KMS-11 (cell line): ENCODE measurements at regions not wholly inside any gene's neighbourhood (a gene's known extent, or its start where the extent isn't known, plus 50 kb on each side); places are given as distances from the start of the nearest gene placed in this dataset.

Experiments used
- H2AFZ ChIP-seq: fragments of 200-600 bp; sonication (generic); 2 replicates; pipeline ENCODE4 v1.6.1; 2016; ENCODE audit warnings: antibody characterized with exemption, mixed run types, low read depth
- H3K27ac ChIP-seq: fragments of 200-600 bp; sonication (generic); 2 replicates; pipeline ENCODE4 v1.6.1; 2016; ENCODE audit warnings: mild to moderate bottlenecking, mixed run types
- H3K27me3 ChIP-seq: fragments of 200-600 bp; sonication (generic); 2 replicates; pipeline ENCODE4 v1.6.1; 2017; ENCODE audit warnings: mild to moderate bottlenecking, low read depth, mixed run types, moderate library complexity; ENCODE audit not compliant: insufficient read depth
- H3K36me3 ChIP-seq: fragments of 200-600 bp; sonication (generic); 2 replicates; pipeline ENCODE4 v1.6.1; 2017; ENCODE audit warnings: mild to moderate bottlenecking, mixed run types; ENCODE audit not compliant: insufficient read depth
- H3K4me1 ChIP-seq: fragments of 200-600 bp; sonication (generic); 2 replicates; pipeline ENCODE4 v1.6.1; 2016; ENCODE audit warnings: mild to moderate bottlenecking, low read depth, mixed run types; ENCODE audit not compliant: poor library complexity, severe bottlenecking
- H3K4me2 ChIP-seq: fragments of 200-600 bp; sonication (generic); 2 replicates; pipeline ENCODE4 v1.7.0; 2016; ENCODE audit warnings: mild to moderate bottlenecking, mixed run types
- H3K4me3 ChIP-seq: fragments of 200-600 bp; sonication (generic); IDR thresholded peaks from 2 replicates; pipeline ENCODE4 v1.6.1; 2017; ENCODE audit warnings: low read depth, low read length, mixed read lengths; ENCODE audit not compliant: insufficient read depth
- H3K79me2 ChIP-seq: fragments of 200-600 bp; sonication (generic); 2 replicates; pipeline ENCODE4 v1.6.1; 2016; ENCODE audit warnings: low read depth, mixed run types; ENCODE audit not compliant: insufficient read depth
- H3K9ac ChIP-seq: fragments of 200-600 bp; sonication (generic); 2 replicates; pipeline ENCODE4 v1.6.1; 2016; ENCODE audit warnings: mild to moderate bottlenecking, mixed run types
- H4K20me1 ChIP-seq: fragments of 200-600 bp; sonication (generic); 2 replicates; pipeline ENCODE4 v1.6.1; 2016; ENCODE audit warnings: mild to moderate bottlenecking, mixed run types; ENCODE audit not compliant: insufficient read depth
- TF ChIP-seq, protein P1 (sequence below): fragments of 200-600 bp; sonication (generic); conservative IDR thresholded peaks from 2 replicates; pipeline ENCODE4 v1.6.1; 2017; ENCODE audit warnings: low read depth, mild to moderate bottlenecking, antibody characterized with exemption, low read length, moderate library complexity, mixed read lengths

DNA sequence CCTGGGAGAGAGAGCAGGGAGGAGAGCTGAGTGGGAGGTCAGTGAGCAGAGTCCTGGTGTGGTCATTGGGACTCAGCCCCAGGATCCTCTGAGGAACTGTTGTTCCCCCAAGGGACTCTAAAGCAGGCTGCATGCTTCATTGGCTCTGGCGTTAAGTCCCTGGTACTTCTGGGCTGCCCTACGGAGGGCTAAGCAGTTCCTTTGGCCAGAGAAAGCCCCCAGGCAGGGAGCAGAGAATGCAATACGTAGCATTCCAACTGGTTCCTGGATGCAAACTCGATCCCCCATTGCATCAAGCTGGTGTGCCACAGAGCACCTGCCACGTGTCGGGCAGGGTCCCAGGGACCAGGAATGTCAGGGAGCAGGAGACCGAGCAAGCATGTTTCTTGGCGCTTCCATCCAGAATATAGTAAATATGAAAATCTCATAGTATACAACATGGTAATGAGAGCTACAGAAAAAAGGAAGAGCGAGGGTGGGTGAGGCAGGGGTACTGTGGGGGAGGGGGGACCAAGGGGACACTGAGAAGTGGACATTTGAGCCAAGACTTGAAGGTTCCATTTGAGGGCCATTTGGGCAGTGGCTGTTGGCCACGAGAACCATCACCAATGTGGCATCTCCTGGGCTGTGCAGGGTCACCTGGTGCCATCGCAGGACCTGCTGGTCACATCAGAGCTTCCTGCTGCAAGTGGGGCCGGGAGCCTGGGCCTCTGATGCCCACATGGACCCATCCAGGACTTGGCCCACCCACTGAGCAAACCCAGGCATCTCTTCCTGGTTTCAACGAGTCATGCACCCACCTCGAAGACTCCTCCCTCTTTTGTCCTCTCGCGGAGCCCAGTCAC lies 160.4 kb downstream of the ASB1 start:
- H3K4me3 ChIP-seq: no peak overlapping the region
- H3K4me2 ChIP-seq: no peak overlapping the region

DNA sequence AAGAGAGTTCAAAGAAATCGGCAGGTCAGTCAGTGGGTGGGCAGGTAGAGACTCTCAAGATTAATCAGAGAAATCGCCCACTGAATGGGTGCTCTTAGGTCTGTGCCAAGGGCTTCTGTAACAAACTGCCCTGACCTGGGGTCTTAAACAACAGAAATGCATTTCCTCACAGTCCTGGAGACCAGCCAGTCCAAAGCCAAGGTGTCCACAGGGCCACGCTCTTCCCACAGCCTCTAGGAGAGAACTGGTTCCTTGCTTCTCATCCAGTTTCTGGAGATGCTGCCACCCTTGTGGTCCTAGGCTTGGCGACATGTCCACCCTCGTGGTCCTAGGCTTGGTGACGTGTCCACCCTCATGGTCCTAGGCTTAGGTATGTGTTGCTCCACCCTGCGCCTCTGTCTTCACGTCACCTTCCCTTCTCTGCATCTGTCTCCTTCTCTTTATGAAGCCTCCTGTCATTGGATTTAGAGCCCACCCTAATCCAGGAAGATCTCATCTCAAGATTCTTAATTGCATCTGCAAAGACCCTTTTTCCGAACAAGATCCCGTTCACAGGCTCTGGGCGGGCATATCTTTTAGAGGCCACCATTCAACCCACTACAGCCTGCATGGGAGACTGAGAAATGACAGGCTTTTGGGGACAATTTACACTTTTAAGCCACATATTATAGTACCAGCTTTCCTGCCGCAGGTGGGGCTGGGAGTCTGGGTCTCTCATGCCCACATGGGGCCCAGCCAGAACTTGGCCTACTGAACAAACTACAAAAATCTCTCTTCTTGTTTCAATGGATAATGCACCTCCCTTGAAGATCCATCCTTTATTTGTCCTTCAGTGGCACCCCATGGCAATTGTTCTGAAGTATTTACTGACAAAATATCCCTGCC lies 161.3 kb downstream of the ASB1 start:
- H3K4me2 ChIP-seq: no peak overlapping the region
- no peak overlapping the region for H3K4me3 ChIP-seq
- no peak overlapping the region for H3K9ac ChIP-seq
- TF ChIP-seq, protein P1, sequence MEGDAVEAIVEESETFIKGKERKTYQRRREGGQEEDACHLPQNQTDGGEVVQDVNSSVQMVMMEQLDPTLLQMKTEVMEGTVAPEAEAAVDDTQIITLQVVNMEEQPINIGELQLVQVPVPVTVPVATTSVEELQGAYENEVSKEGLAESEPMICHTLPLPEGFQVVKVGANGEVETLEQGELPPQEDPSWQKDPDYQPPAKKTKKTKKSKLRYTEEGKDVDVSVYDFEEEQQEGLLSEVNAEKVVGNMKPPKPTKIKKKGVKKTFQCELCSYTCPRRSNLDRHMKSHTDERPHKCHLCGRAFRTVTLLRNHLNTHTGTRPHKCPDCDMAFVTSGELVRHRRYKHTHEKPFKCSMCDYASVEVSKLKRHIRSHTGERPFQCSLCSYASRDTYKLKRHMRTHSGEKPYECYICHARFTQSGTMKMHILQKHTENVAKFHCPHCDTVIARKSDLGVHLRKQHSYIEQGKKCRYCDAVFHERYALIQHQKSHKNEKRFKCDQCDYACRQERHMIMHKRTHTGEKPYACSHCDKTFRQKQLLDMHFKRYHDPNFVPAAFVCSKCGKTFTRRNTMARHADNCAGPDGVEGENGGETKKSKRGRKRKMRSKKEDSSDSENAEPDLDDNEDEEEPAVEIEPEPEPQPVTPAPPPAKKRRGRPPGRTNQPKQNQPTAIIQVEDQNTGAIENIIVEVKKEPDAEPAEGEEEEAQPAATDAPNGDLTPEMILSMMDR: no peak
- H3K27ac ChIP-seq: no peak overlapping the region
- no peaks in the 10 kb centered on the region for H3K4me1 ChIP-seq
- H4K20me1 ChIP-seq: no peaks in the 10 kb centered on the region
- H3K79me2 ChIP-seq: no peaks in the 10 kb centered on the region
- H2AFZ ChIP-seq: no peak overlapping the region
- no peaks in the 10 kb centered on the region for H3K36me3 ChIP-seq
- H3K27me3 ChIP-seq: no peaks in the 10 kb centered on the region

More for the DNA sequence above, 160.4 kb downstream of the ASB1 start:
- H3K27ac ChIP-seq: no peak overlapping the region
- TF ChIP-seq, protein P1: no peak
- no peaks in the 10 kb centered on the region for H4K20me1 ChIP-seq
- H3K9ac ChIP-seq: no peak overlapping the region
- no peaks in the 10 kb centered on the region for H3K36me3 ChIP-seq
- no peaks in the 10 kb centered on the region for H3K27me3 ChIP-seq
- H3K4me1 ChIP-seq: no peaks in the 10 kb centered on the region
- H3K79me2 ChIP-seq: no peaks in the 10 kb centered on the region
- no peak overlapping the region for H2AFZ ChIP-seq

DNA sequence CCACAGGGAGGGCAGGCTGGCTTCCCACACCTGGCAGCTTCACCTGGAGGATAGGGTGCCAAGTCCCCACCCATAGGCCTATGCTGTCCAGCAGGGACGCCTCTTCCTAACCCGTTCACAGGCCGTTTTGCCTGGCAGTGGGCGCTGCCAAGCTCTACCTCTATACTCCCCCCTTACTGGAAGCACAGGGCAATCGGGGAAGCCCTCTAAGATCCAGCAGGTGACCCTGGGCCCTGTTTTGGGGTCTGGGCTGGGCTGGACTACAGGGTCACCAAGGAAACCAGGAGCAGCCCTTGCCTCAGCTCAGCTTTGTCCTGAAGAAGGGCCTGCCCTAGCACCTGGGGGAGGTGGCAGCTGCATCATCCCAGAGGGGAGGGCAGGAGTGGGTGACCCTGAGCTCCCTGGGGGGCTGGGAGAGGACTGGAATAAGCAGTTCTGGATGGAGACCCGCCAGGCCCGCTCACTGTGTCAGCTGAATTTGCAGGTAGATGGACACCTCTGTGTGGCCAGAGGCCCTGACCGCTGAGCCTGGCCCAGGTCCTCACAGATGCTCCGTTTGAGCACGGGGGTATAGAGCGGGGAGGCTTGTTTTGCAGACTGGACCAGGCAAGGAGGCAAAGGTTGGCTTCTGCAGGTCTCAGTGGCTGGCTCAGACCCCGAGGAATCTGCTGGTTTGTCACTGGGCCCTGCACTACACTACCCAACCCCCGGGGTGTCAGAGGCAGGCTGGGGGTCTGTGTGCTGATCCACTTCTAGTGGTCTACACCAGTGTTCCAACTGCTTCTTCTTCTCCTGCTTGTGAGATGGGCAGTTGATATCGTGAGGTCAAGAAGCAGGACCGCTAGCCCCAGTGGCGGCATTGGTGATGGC lies 163.1 kb downstream of the ASB1 start:
- TF ChIP-seq, protein P1: no peak
- Histone ChIP-seq H3K4me2 (no peak overlapping the region), H2AFZ (no peak overlapping the region), H4K20me1 (no peaks in the 10 kb centered on the region), H3K4me3 (no peak overlapping the region), H3K79me2 (no peaks in the 10 kb centered on the region), H3K27ac (no peak overlapping the region), H3K9ac (no peak overlapping the region), H3K4me1 (no peaks in the 10 kb centered on the region), H3K27me3 (no peaks in the 10 kb centered on the region), H3K36me3 (no peaks in the 10 kb centered on the region)

DNA sequence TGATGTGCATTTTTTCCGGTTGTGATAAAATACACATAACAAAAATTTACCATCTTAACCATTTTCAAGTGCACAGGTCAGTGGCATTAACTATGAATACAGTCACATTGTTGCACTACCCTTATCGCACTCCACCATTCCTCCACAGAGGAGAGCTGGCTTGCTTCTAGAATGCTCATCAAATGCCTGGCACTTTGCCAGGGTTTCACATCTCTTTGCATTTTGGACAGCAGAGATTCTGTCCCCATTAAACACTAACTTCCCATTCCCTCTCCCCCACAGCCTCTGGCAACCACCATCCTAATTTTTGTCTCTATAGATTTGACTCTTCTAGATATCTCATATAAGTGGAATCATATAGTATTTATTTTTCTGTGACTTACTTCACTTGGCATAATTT lies 165.0 kb downstream of the ASB1 start:
- Histone ChIP-seq H3K9ac (no peak overlapping the region), H4K20me1 (no peaks in the 10 kb centered on the region), H3K4me2 (no peak overlapping the region), H3K27ac (no peak overlapping the region), H3K4me1 (no peaks in the 10 kb centered on the region), H3K4me3 (no peak overlapping the region), H3K79me2 (no peaks in the 10 kb centered on the region), H2AFZ (no peak overlapping the region), H3K27me3 (no peaks in the 10 kb centered on the region), H3K36me3 (no peaks in the 10 kb centered on the region)
- TF ChIP-seq, protein P1: no peak
